Naive thymus-derived CD4-positive, alpha-beta T cell (primary cell): ENCODE measurements at regions not wholly inside any gene's neighbourhood (a gene's known extent, or its start where the extent isn't known, plus 50 kb on each side); places are given as distances from the start of the nearest gene placed in this dataset.

Experiments used
- ATAC-seq: fragments of 150-1000 bp; cut with Tn5 transposase; 2 replicates; pipeline ENCODE4 v1.10.0; 2021; ENCODE audit warnings: mild to moderate bottlenecking, moderate library complexity
- CTCF ChIA-PET: fragments of 350-600 bp; sonication (Branson Sonifier 250); formaldehyde crosslinking; loops from one replicate; lab custom pipeline; 2021; ENCODE audit warnings: antibody characterized with exemption; lab: Charles Lee
- POLR2A ChIA-PET: fragments of 350-600 bp; sonication (Branson Sonifier 250); formaldehyde crosslinking; loops from one replicate; lab custom pipeline; 2021; ENCODE audit warnings: antibody characterized with exemption, inconsistent platforms; lab: Charles Lee
- DNase-seq, 9 donors: peaks; one replicate each; pipeline versions ENCODE4 v3.0.0 to v3.0.0-alpha.2; 2020 to 2022; ENCODE audit warnings: mixed read lengths in 1 of 9
- H3K27ac ChIP-seq: one replicate; pipeline ENCODE4 v1.7.0; 2013; ENCODE audit warnings: mild to moderate bottlenecking, low read depth, low read length, moderate library complexity
- H3K27me3 ChIP-seq, 2 donors: one replicate each; pipeline ENCODE4 v1.7.0; 2013; ENCODE audit warnings: low read length in 2 of 2, mild to moderate bottlenecking in 2 of 2, moderate library complexity in 2 of 2; ENCODE audit not compliant: control insufficient read depth in 2 of 2, insufficient read depth in 2 of 2
- H3K36me3 ChIP-seq, 3 experiments: 1 replicate in 2 of 3; 2 replicates in 1 of 3; pipeline ENCODE4 v1.7.0; 2013; ENCODE audit warnings: low read length in 3 of 3, mild to moderate bottlenecking in 3 of 3, moderate library complexity in 1 of 3; ENCODE audit not compliant: insufficient read depth in 3 of 3, control insufficient read depth in 2 of 3
- H3K4me1 ChIP-seq, 2 donors: one replicate each; pipeline ENCODE4 v1.7.0; 2013; ENCODE audit warnings: low read length in 2 of 2, mild to moderate bottlenecking in 2 of 2, moderate library complexity in 1 of 2; ENCODE audit not compliant: control insufficient read depth in 2 of 2, insufficient read depth in 2 of 2
- H3K4me3 ChIP-seq: 2 replicates; pipeline ENCODE4 v1.7.0; 2013; ENCODE audit warnings: mild to moderate bottlenecking, low read length
- H3K9me3 ChIP-seq, 3 experiments: 1 replicate in 2 of 3; 2 replicates in 1 of 3; pipeline ENCODE4 v1.7.0; 2013; ENCODE audit warnings: low read length in 3 of 3; ENCODE audit not compliant: control insufficient read depth in 2 of 3
- H3K27ac Mint-ChIP-seq, 9 donors: one replicate each; pipeline ENCODE4 v1.8.0; 2020 to 2022; ENCODE audit warnings: mixed read lengths in 9 of 9, mild to moderate bottlenecking in 8 of 9, moderate library complexity in 5 of 9, inconsistent platforms in 2 of 9
- H3K27me3 Mint-ChIP-seq, 5 donors: one replicate each; pipeline ENCODE4 v1.8.0; 2021 to 2022; ENCODE audit warnings: mixed read lengths in 5 of 5, mild to moderate bottlenecking in 1 of 5
- H3K36me3 Mint-ChIP-seq, 5 donors: one replicate each; pipeline ENCODE4 v1.8.0; 2020 to 2022; ENCODE audit warnings: mixed read lengths in 5 of 5, mild to moderate bottlenecking in 3 of 5, inconsistent platforms in 1 of 5
- H3K4me1 Mint-ChIP-seq, 7 donors: one replicate each; pipeline ENCODE4 v1.8.0; 2020 to 2022; ENCODE audit warnings: mixed read lengths in 7 of 7, mild to moderate bottlenecking in 3 of 7, inconsistent platforms in 1 of 7
- H3K4me3 Mint-ChIP-seq, 10 donors: one replicate each; pipeline ENCODE4 v1.8.0; 2020 to 2022; ENCODE audit warnings: mild to moderate bottlenecking in 10 of 10, mixed read lengths in 10 of 10, moderate library complexity in 6 of 10, inconsistent platforms in 2 of 10
- H3K9me3 Mint-ChIP-seq, 11 donors: one replicate each; pipeline ENCODE4 v1.8.0; 2020 to 2022; ENCODE audit warnings: mixed read lengths in 11 of 11, mild to moderate bottlenecking in 4 of 11, inconsistent platforms in 1 of 11, moderate library complexity in 1 of 11
- intact Hi-C, 2 donors: fragments of 100-400 bp; cut with micrococcal nuclease; formaldehyde crosslinking; loops; one replicate each; pipeline ENCODE4 v1.15.1; 2023

GRCh38 chr20:9927224-9927623 lies 88.3 kb upstream of the PAK5 start:
- ChIA-PET POLR2A (no interaction called here), CTCF (no interaction called here)
- Histone ChIP-seq H3K4me1 (no peaks in the 10 kb centered on the region), H3K27ac (no peak overlapping the region), H3K27me3 (no peaks in the 10 kb centered on the region), H3K4me3 (no peak overlapping the region), H3K9me3 (no peaks in the 10 kb centered on the region), H3K36me3 (no peaks in the 10 kb centered on the region)
- no peaks in the 10 kb centered on the region for H3K36me3 Mint-ChIP-seq
- DNase-seq, result no peak
- no peaks in the 10 kb centered on the region for H3K9me3 Mint-ChIP-seq
- ATAC-seq, result no peak
- intact Hi-C loops, result no loop called here
- no peak overlapping the region for H3K4me3 Mint-ChIP-seq
- H3K27ac Mint-ChIP-seq, result no peak overlapping the region
- peaks cover 0 to 5% (median 0%) of the 10 kb centered on the region in 5 donors for H3K27me3 Mint-ChIP-seq
- H3K4me1 Mint-ChIP-seq, result no peaks in the 10 kb centered on the region

GRCh38 chr20:9926476-9926875 lies 87.6 kb upstream of the PAK5 start:
- Histone ChIP-seq H3K27me3 (peaks cover 0 to 4% of the 10 kb centered on the region in 2 donors), H3K9me3 (no peaks in the 10 kb centered on the region), H3K27ac (no peak overlapping the region), H3K36me3 (no peaks in the 10 kb centered on the region), H3K4me1 (no peaks in the 10 kb centered on the region), H3K4me3 (no peak overlapping the region)
- no peaks in the 10 kb centered on the region for H3K4me1 Mint-ChIP-seq
- H3K9me3 Mint-ChIP-seq, result no peaks in the 10 kb centered on the region
- H3K27me3 Mint-ChIP-seq, result peaks cover 0 to 5% (median 0%) of the 10 kb centered on the region in 5 donors
- H3K27ac Mint-ChIP-seq, result no peak overlapping the region
- DNase-seq (no peak), ATAC-seq (no peak)
- H3K36me3 Mint-ChIP-seq, result no peaks in the 10 kb centered on the region
- POLR2A ChIA-PET, result no interaction called here
- CTCF ChIA-PET, result no interaction called here
- intact Hi-C loops, result no loop called here
- no peak overlapping the region for H3K4me3 Mint-ChIP-seq

- peaks cover 0 to 5% (median 0%) of the 10 kb centered on the region in 5 donors for H3K27me3 Mint-ChIP-seq
- Histone ChIP-seq H3K9me3 (no peaks in the 10 kb centered on the region), H3K27me3 (peaks cover 0 to 4% of the 10 kb centered on the region in 2 donors), H3K27ac (no peak overlapping the region), H3K4me3 (no peak overlapping the region), H3K4me1 (no peaks in the 10 kb centered on the region), H3K36me3 (no peaks in the 10 kb centered on the region)
- no peaks in the 10 kb centered on the region for H3K36me3 Mint-ChIP-seq
- H3K4me3 Mint-ChIP-seq, result no peak overlapping the region
- H3K4me1 Mint-ChIP-seq, result no peaks in the 10 kb centered on the region
- ChIA-PET CTCF (no interaction called here), POLR2A (no interaction called here)
- intact Hi-C loops, result no loop called here
- no peak overlapping the region for H3K27ac Mint-ChIP-seq
- ATAC-seq (no peak), DNase-seq (no peak)
- H3K9me3 Mint-ChIP-seq, result no peaks in the 10 kb centered on the region
Observed at GRCh38 chr20:9926007-9926406, 87.1 kb upstream of the PAK5 start.

- POLR2A ChIA-PET, result no interaction called here
- H3K36me3 ChIP-seq, result no peaks in the 10 kb centered on the region
- Mint-ChIP-seq H3K9me3 (peaks cover 0 to 2% (median 0%) of the 10 kb centered on the region in 11 donors), H3K4me1 (peaks cover 0 to 2% (median 0%) of the 10 kb centered on the region in 7 donors), H3K36me3 (no peaks in the 10 kb centered on the region), H3K4me3 (no peak overlapping the region), H3K27ac (no peak overlapping the region), H3K27me3 (peaks cover 0 to 5% (median 0%) of the 10 kb centered on the region in 5 donors)
- intact Hi-C loops, result no loop called here
- peaks cover 0 to 4% of the 10 kb centered on the region in 2 donors for H3K27me3 ChIP-seq
- ATAC-seq (no peak), DNase-seq (no peak)
- H3K27ac ChIP-seq, result no peak overlapping the region
- no peaks in the 10 kb centered on the region for H3K9me3 ChIP-seq
- no peak overlapping the region for H3K4me3 ChIP-seq
- CTCF ChIA-PET, result no interaction called here
- no peaks in the 10 kb centered on the region for H3K4me1 ChIP-seq
Observed at GRCh38 chr20:9923648-9924047, 84.8 kb upstream of the PAK5 start.

GRCh38 chr20:9920866-9921265 lies 82.0 kb upstream of the PAK5 start:
- POLR2A ChIA-PET, result no interaction called here
- Histone ChIP-seq H3K4me3 (no peak overlapping the region), H3K36me3 (no peaks in the 10 kb centered on the region), H3K27ac (no peak overlapping the region), H3K9me3 (no peaks in the 10 kb centered on the region), H3K4me1 (no peaks in the 10 kb centered on the region), H3K27me3 (peaks cover 0 to 4% of the 10 kb centered on the region in 2 donors)
- Mint-ChIP-seq H3K4me3 (no peak overlapping the region), H3K27ac (no peak overlapping the region), H3K36me3 (peaks cover 0 to 3% (median 0%) of the 10 kb centered on the region in 5 donors), H3K4me1 (peaks cover 0 to 2% (median 0%) of the 10 kb centered on the region in 7 donors), H3K27me3 (peaks cover 0 to 13% (median 2%) of the 10 kb centered on the region in 5 donors), H3K9me3 (peaks cover 0 to 3% (median 0%) of the 10 kb centered on the region in 11 donors)
- no peak for DNase-seq
- no peak for ATAC-seq
- intact Hi-C loops, result no loop called here
- CTCF ChIA-PET, result no interaction called here

GRCh38 chr20:9919271-9920014 lies 80.6 kb upstream of the PAK5 start:
- Histone ChIP-seq H3K9me3 (no peaks in the 10 kb centered on the region), H3K4me3 (no peak overlapping the region), H3K27me3 (peaks cover 0 to 4% of the 10 kb centered on the region in 2 donors), H3K36me3 (no peaks in the 10 kb centered on the region), H3K4me1 (no peaks in the 10 kb centered on the region), H3K27ac (no peak overlapping the region)
- peaks cover 0 to 3% (median 0%) of the 10 kb centered on the region in 5 donors for H3K36me3 Mint-ChIP-seq
- H3K4me1 Mint-ChIP-seq, result peaks cover 0 to 2% (median 0%) of the 10 kb centered on the region in 7 donors
- peaks cover 3 to 13% (median 5%) of the 10 kb centered on the region in 5 donors for H3K27me3 Mint-ChIP-seq
- H3K4me3 Mint-ChIP-seq, result no peak overlapping the region
- ATAC-seq (no peak), DNase-seq (no peak)
- H3K9me3 Mint-ChIP-seq, result peaks cover 0 to 3% (median 0%) of the 10 kb centered on the region in 11 donors
- intact Hi-C loops, result no loop called here
- ChIA-PET CTCF (no interaction called here), POLR2A (no interaction called here)
- no peak overlapping the region for H3K27ac Mint-ChIP-seq

- Mint-ChIP-seq H3K27me3 (peaks cover 3 to 11% (median 7%) of the 10 kb centered on the region in 5 donors), H3K9me3 (peaks cover 0 to 3% (median 0%) of the 10 kb centered on the region in 11 donors), H3K4me1 (peaks cover 0 to 2% (median 0%) of the 10 kb centered on the region in 7 donors), H3K4me3 (no peak overlapping the region), H3K27ac (no peak overlapping the region), H3K36me3 (peaks cover 0 to 3% (median 0%) of the 10 kb centered on the region in 5 donors)
- peaks cover 0 to 4% of the 10 kb centered on the region in 2 donors for H3K27me3 ChIP-seq
- no peak for DNase-seq
- intact Hi-C loops, result no loop called here
- H3K9me3 ChIP-seq, result no peaks in the 10 kb centered on the region
- no peaks in the 10 kb centered on the region for H3K4me1 ChIP-seq
- H3K4me3 ChIP-seq, result no peak overlapping the region
- H3K27ac ChIP-seq, result no peak overlapping the region
- H3K36me3 ChIP-seq, result no peaks in the 10 kb centered on the region
- ChIA-PET POLR2A (no interaction called here), CTCF (no interaction called here)
- no peak for ATAC-seq
Observed at GRCh38 chr20:9918348-9918747, 79.5 kb upstream of the PAK5 start.
